WTC11 (cell line): ENCODE measurements at regions not wholly inside any gene's neighbourhood (a gene's known extent, or its start where the extent isn't known, plus 50 kb on each side); places are given as distances from the start of the nearest gene placed in this dataset.

Experiments used
- ATAC-seq: fragments of 200-7000 bp; cut with Tn5 transposase; 2 replicates; pipeline ENCODE4 v1.10.0; 2021; ENCODE audit warnings: mild to moderate bottlenecking, moderate library complexity
- CTCF ChIA-PET: fragments of 300-600 bp; sonication (Branson Sonifier 250); formaldehyde crosslinking; loops from one replicate; lab custom pipeline; 2021; ENCODE audit warnings: antibody characterized with exemption; lab: Charles Lee
- POLR2A ChIA-PET: fragments of 350-600 bp; sonication (Branson Sonifier 250); formaldehyde crosslinking; loops from one replicate; lab custom pipeline; 2021; ENCODE audit warnings: antibody characterized with exemption; lab: Charles Lee
- DNase-seq: peaks from one replicate; pipeline ENCODE4 v3.0.0; 2021; ENCODE audit warnings: low spot score
- H3K27ac Mint-ChIP-seq: 2 replicates; pipeline ENCODE4 v1.8.0; 2021; ENCODE audit warnings: mixed read lengths
- H3K27me3 Mint-ChIP-seq: 2 replicates; pipeline ENCODE4 v1.8.0; 2021; ENCODE audit warnings: low read depth, mild to moderate bottlenecking, moderate library complexity, mixed read lengths
- H3K36me3 Mint-ChIP-seq: 2 replicates; pipeline ENCODE4 v1.8.0; 2021; ENCODE audit warnings: mixed read lengths
- H3K4me1 Mint-ChIP-seq: 2 replicates; pipeline ENCODE4 v1.8.0; 2022; ENCODE audit warnings: mixed read lengths
- H3K4me3 Mint-ChIP-seq: 2 replicates; pipeline ENCODE4 v1.8.0; 2021; ENCODE audit warnings: mild to moderate bottlenecking, moderate library complexity, mixed read lengths
- H3K9me3 Mint-ChIP-seq: 2 replicates; pipeline ENCODE4 v1.8.0; 2021; ENCODE audit warnings: mixed read lengths
- CBFB ChIP-seq: sonication (generic); formaldehyde crosslinking; IDR thresholded peaks from 2 replicates; pipeline ENCODE4 v1.8.1; 2022; ENCODE audit warnings: mild to moderate bottlenecking, low read depth, missing genetic modification reagents
- CREM ChIP-seq: sonication (generic); formaldehyde crosslinking; IDR thresholded peaks from 2 replicates; pipeline ENCODE4 v1.8.1; 2022; ENCODE audit warnings: mild to moderate bottlenecking, missing genetic modification reagents, moderate library complexity
- ESRRA ChIP-seq: sonication (generic); formaldehyde crosslinking; IDR thresholded peaks from 2 replicates; pipeline ENCODE4 v1.8.1; 2022; ENCODE audit warnings: mild to moderate bottlenecking, missing genetic modification reagents, borderline replicate concordance
- HMGA2 ChIP-seq: fragments of 250-450 bp; sonication (Bioruptor Pico); IDR thresholded peaks from 2 replicates; pipeline ENCODE4 v1.4.0; 2021; ENCODE audit warnings: mild to moderate bottlenecking, moderate library complexity
- MYBL2 ChIP-seq: sonication (generic); formaldehyde crosslinking; IDR thresholded peaks from 2 replicates; pipeline ENCODE4 v1.8.1; 2023; ENCODE audit warnings: mild to moderate bottlenecking, moderate library complexity, missing genetic modification reagents
- NR1H2 ChIP-seq: sonication (generic); formaldehyde crosslinking; IDR thresholded peaks from 2 replicates; pipeline ENCODE4 v1.9.0; 2021; ENCODE audit warnings: mild to moderate bottlenecking, moderate library complexity, missing genetic modification reagents
- RELA ChIP-seq: sonication (generic); formaldehyde crosslinking; IDR thresholded peaks from 2 replicates; pipeline ENCODE4 v1.8.1; 2022; ENCODE audit warnings: missing genetic modification reagents, mild to moderate bottlenecking, borderline replicate concordance
- ZNF317 ChIP-seq: sonication (generic); formaldehyde crosslinking; IDR thresholded peaks from 2 replicates; pipeline ENCODE4 v1.8.1; 2023; ENCODE audit warnings: low read depth, mild to moderate bottlenecking, moderate library complexity, missing genetic modification reagents, borderline replicate concordance
- TF ChIP-seq, protein P1 (sequence below): sonication (generic); formaldehyde crosslinking; IDR thresholded peaks from 2 replicates; pipeline ENCODE4 v1.8.0; 2023; ENCODE audit warnings: missing genetic modification reagents, mild to moderate bottlenecking, borderline replicate concordance
- TF ChIP-seq, protein P2 (sequence below): sonication (generic); formaldehyde crosslinking; IDR thresholded peaks from 2 replicates; pipeline ENCODE4 v1.8.1; 2022; ENCODE audit warnings: mild to moderate bottlenecking, moderate library complexity, missing genetic modification reagents
- TF ChIP-seq, protein P3 (sequence below): fragments of 250-450 bp; sonication (Bioruptor Pico); IDR thresholded peaks from 2 replicates; pipeline ENCODE4 v1.9.0; 2021; ENCODE audit warnings: moderate library complexity, mild to moderate bottlenecking, inconsistent platforms, borderline replicate concordance
- TF ChIP-seq, protein P4 (sequence below): fragments of 250-450 bp; sonication (Bioruptor Pico); IDR thresholded peaks from 2 replicates; pipeline ENCODE4 v2.1.2; 2022; ENCODE audit warnings: mild to moderate bottlenecking, moderate library complexity
- TF ChIP-seq, protein P5 (sequence below): sonication (generic); formaldehyde crosslinking; IDR thresholded peaks from 2 replicates; pipeline ENCODE4 v1.8.1; 2022; ENCODE audit warnings: missing genetic modification reagents, borderline replicate concordance
- TF ChIP-seq, protein P6 (sequence below): fragments of 250-450 bp; sonication (Bioruptor Pico); IDR thresholded peaks from 2 replicates; pipeline ENCODE4 v1.9.0; 2021; ENCODE audit warnings: mild to moderate bottlenecking
- TF ChIP-seq, protein P7 (sequence below): sonication (generic); formaldehyde crosslinking; IDR thresholded peaks from 2 replicates; pipeline ENCODE4 v1.8.1; 2023; ENCODE audit warnings: mild to moderate bottlenecking, moderate library complexity, missing genetic modification reagents
- TF ChIP-seq, protein P8 (sequence below): sonication (generic); formaldehyde crosslinking; IDR thresholded peaks from 2 replicates; pipeline ENCODE4 v1.8.0; 2023; ENCODE audit warnings: missing genetic modification reagents

DNA sequence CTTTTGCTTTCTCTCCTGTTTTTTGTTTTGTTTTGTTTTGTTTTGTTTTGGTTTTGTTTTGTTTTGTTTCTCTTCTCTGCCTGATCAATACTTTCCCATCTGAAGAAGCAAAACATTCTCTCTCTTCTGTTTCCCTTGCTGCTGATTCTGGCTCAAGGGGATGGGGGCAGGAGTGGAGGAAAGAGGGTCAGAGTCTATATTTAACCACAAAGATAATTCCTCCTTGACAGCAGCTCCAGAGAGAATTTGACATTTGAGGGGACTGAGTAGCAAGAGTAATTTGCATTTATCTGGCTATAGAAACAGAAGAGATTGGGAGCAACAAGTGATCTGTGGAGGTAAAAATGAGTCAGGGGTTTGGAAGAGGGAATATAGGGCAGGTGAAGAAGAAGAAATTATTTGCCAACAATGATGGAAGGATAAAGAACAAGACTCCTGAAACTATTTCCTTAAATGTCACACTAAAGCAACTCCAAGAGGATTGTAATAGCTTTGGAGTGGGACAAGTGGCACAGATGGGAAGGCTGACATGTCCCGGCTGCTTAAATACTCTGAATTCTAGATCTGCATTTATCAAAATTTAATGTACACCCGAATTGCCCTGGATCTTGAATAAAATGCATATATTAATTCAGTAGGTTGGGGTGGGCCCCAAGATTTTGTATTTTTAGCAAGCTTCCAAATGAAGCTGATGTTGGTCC, 349.3 kb upstream of the PLXNA2 start:
- Mint-ChIP-seq H3K27ac (no peak overlapping the region), H3K4me1 (peaks cover 8% of the 10 kb centered on the region), H3K27me3 (no peaks in the 10 kb centered on the region), H3K4me3 (no peak overlapping the region), H3K9me3 (no peaks in the 10 kb centered on the region), H3K36me3 (no peaks in the 10 kb centered on the region)
- TF ChIP-seq RELA (CRISPR knock-in tag) = no peak
- TF ChIP-seq CBFB (CRISPR knock-in tag) = no peak
- no peak for TF ChIP-seq ESRRA (CRISPR knock-in tag)
- no peak for TF ChIP-seq NR1H2 (CRISPR knock-in tag)
- TF ChIP-seq, protein P1, sequence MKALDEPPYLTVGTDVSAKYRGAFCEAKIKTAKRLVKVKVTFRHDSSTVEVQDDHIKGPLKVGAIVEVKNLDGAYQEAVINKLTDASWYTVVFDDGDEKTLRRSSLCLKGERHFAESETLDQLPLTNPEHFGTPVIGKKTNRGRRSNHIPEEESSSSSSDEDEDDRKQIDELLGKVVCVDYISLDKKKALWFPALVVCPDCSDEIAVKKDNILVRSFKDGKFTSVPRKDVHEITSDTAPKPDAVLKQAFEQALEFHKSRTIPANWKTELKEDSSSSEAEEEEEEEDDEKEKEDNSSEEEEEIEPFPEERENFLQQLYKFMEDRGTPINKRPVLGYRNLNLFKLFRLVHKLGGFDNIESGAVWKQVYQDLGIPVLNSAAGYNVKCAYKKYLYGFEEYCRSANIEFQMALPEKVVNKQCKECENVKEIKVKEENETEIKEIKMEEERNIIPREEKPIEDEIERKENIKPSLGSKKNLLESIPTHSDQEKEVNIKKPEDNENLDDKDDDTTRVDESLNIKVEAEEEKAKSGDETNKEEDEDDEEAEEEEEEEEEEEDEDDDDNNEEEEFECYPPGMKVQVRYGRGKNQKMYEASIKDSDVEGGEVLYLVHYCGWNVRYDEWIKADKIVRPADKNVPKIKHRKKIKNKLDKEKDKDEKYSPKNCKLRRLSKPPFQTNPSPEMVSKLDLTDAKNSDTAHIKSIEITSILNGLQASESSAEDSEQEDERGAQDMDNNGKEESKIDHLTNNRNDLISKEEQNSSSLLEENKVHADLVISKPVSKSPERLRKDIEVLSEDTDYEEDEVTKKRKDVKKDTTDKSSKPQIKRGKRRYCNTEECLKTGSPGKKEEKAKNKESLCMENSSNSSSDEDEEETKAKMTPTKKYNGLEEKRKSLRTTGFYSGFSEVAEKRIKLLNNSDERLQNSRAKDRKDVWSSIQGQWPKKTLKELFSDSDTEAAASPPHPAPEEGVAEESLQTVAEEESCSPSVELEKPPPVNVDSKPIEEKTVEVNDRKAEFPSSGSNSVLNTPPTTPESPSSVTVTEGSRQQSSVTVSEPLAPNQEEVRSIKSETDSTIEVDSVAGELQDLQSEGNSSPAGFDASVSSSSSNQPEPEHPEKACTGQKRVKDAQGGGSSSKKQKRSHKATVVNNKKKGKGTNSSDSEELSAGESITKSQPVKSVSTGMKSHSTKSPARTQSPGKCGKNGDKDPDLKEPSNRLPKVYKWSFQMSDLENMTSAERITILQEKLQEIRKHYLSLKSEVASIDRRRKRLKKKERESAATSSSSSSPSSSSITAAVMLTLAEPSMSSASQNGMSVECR (CRISPR knock-in tag) = no peak
- TF ChIP-seq HMGA2 (CRISPR knock-in tag) = no peak
- TF ChIP-seq, protein P2, sequence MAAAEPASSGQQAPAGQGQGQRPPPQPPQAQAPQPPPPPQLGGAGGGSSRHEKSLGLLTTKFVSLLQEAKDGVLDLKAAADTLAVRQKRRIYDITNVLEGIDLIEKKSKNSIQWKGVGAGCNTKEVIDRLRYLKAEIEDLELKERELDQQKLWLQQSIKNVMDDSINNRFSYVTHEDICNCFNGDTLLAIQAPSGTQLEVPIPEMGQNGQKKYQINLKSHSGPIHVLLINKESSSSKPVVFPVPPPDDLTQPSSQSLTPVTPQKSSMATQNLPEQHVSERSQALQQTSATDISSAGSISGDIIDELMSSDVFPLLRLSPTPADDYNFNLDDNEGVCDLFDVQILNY (CRISPR knock-in tag) = no peak
- no peak for TF ChIP-seq ZNF317
- TF ChIP-seq, protein P3, sequence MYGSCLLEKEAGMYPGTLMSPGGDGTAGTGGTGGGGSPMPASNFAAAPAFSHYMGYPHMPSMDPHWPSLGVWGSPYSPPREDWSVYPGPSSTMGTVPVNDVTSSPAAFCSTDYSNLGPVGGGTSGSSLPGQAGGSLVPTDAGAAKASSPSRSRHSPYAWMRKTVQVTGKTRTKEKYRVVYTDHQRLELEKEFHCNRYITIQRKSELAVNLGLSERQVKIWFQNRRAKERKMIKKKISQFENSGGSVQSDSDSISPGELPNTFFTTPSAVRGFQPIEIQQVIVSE (CRISPR knock-in tag) = no peak
- TF ChIP-seq, protein P4, sequence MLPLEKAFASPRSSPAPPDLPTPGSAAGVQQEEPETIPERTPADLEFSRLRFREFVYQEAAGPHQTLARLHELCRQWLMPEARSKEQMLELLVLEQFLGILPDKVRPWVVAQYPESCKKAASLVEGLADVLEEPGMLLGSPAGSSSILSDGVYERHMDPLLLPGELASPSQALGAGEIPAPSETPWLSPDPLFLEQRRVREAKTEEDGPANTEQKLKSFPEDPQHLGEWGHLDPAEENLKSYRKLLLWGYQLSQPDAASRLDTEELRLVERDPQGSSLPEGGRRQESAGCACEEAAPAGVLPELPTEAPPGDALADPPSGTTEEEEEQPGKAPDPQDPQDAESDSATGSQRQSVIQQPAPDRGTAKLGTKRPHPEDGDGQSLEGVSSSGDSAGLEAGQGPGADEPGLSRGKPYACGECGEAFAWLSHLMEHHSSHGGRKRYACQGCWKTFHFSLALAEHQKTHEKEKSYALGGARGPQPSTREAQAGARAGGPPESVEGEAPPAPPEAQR (CRISPR knock-in tag) = no peak
- TF ChIP-seq MYBL2 (CRISPR knock-in tag) = no peak
- TF ChIP-seq, protein P5, sequence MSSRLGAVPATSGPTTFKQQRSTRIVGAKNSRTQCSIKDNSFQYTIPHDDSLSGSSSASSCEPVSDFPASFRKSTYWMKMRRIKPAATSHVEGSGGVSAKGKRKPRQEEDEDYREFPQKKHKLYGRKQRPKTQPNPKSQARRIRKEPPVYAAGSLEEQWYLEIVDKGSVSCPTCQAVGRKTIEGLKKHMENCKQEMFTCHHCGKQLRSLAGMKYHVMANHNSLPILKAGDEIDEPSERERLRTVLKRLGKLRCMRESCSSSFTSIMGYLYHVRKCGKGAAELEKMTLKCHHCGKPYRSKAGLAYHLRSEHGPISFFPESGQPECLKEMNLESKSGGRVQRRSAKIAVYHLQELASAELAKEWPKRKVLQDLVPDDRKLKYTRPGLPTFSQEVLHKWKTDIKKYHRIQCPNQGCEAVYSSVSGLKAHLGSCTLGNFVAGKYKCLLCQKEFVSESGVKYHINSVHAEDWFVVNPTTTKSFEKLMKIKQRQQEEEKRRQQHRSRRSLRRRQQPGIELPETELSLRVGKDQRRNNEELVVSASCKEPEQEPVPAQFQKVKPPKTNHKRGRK (CRISPR knock-in tag) = no peak
- TF ChIP-seq, protein P6, sequence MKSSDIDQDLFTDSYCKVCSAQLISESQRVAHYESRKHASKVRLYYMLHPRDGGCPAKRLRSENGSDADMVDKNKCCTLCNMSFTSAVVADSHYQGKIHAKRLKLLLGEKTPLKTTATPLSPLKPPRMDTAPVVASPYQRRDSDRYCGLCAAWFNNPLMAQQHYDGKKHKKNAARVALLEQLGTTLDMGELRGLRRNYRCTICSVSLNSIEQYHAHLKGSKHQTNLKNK (CRISPR knock-in tag) = no peak
- DNase-seq (no peak), ATAC-seq (no peak)
- ChIA-PET POLR2A (no interaction called here), CTCF (no interaction called here)

DNA sequence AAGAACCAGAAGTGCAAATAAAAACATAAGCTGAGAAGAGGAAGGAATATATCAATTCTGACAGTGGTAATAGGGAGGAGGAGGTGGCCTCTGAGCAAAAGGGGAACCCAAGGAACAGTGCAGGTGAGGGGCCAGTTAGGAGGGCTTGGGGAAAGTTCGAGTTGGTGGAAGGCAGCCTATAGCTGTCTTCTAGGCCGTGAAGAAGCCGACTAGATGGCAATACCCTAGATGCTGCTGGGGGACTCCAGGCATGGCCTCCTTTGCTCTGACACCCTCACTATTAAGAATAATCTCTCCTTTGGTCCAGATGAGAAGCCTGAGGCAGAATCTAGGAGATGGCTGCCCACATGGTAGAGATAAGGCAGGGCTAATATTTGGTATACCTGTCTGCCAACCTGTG, 351.1 kb upstream of the PLXNA2 start:
- H3K4me1 Mint-ChIP-seq = peaks cover 25% of the 10 kb centered on the region
- no peak for ATAC-seq
- H3K27ac Mint-ChIP-seq = no peak overlapping the region
- H3K9me3 Mint-ChIP-seq = no peaks in the 10 kb centered on the region
- no peaks in the 10 kb centered on the region for H3K36me3 Mint-ChIP-seq
- no peaks in the 10 kb centered on the region for H3K27me3 Mint-ChIP-seq
- CTCF ChIA-PET = no interaction called here
- POLR2A ChIA-PET = no interaction called here
- no peak for DNase-seq
- no peak overlapping the region for H3K4me3 Mint-ChIP-seq
- TF ChIP-seq, protein P7, sequence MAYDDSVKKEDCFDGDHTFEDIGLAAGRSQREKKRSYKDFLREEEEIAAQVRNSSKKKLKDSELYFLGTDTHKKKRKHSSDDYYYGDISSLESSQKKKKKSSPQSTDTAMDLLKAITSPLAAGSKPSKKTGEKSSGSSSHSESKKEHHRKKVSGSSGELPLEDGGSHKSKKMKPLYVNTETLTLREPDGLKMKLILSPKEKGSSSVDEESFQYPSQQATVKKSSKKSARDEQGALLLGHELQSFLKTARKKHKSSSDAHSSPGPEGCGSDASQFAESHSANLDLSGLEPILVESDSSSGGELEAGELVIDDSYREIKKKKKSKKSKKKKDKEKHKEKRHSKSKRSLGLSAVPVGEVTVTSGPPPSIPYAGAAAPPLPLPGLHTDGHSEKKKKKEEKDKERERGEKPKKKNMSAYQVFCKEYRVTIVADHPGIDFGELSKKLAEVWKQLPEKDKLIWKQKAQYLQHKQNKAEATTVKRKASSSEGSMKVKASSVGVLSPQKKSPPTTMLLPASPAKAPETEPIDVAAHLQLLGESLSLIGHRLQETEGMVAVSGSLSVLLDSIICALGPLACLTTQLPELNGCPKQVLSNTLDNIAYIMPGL = no peak
- no peak for TF ChIP-seq CREM (CRISPR knock-in tag)
- TF ChIP-seq, protein P4 (CRISPR knock-in tag) = no peak
- TF ChIP-seq, protein P8, sequence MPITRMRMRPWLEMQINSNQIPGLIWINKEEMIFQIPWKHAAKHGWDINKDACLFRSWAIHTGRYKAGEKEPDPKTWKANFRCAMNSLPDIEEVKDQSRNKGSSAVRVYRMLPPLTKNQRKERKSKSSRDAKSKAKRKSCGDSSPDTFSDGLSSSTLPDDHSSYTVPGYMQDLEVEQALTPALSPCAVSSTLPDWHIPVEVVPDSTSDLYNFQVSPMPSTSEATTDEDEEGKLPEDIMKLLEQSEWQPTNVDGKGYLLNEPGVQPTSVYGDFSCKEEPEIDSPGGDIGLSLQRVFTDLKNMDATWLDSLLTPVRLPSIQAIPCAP (CRISPR knock-in tag) = no peak
